ENCODE measurements at regions not wholly inside any gene's neighbourhood (a gene's known extent, or its start where the extent isn't known, plus 50 kb on each side); places are given as distances from the start of the nearest gene placed in this dataset.

DNA sequence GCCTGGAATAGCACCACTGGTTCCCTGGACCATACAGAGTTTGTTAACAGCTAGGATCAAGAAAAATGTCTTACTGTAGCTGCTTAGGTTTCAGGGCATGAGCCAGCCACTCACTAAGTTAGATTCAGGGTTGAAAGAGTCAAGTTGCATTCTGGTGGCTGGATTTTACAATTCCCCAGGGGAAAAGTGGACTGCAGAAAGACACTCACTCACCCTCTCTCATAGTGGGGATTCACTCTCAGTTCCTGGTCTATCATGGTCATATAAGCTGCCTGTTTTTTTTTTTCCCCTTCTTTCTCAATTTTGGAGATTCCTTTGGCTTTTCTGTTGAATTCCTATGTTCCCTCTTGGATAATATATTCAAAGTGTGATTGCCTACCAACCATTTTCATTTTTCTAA lies 744.2 kb upstream of the GRIA3 start:
- no peak for DNase-seq

DNA sequence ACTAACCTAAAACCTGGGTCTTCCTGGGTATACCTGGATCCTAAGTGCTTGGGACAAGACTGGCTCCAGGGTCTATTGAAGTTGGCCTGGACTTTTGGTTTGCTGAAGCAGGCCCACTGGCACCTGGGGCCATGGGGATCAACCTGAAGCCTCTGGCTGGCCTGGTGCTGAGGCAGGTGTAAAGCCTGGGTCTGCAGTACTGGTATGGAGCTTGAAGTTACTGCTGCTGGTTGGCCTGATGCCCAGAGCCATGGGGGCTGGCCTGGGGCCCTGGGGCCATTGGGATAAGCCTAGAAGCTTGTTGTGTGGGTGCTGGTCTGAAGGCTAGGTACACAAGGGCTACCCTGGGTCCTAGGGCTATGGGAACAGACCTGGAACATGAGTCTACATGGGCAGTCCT lies 743.2 kb upstream of the GRIA3 start:
- DNase-seq: no peak

DNA sequence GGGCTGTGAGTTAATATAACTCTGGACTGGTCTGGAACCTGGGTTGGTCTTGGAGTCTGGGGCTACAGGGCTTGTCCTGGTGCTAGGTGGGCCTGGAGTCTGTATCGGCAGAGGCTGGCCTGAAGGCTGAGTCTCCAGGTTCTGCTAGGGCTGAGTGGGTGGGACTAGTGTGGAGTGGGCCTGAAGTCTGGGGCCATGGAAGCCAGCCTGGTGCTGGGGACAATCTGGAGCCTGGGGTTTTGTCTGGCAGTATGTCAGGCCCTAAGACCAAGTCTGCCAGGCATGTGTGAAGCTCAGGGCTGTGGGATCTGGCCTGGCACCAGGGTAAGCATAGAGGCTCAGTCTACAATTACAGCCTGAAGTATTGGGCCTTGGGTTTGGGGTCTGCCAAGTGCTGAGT lies 742.6 kb upstream of the GRIA3 start:
- no peak for DNase-seq

DNA sequence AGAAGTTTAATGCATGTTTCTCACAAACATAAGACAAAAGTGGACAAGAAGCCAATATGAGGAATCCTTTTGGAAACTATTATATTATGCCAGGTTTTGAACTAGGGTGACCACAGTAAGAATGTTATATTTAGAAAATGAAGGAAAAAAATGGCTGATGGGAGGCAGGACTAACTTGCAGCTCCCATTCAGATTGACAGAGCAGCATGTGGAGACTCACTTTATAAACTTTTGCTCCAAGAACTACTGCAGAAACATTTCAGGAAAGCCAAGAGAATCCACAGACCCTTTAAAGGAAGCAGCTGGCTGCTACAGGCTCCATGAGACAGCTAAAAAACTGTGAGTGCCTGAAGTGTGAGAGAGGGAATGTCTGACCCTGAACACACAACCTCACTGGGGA lies 738.6 kb upstream of the GRIA3 start:
- DNase-seq: no peak

DNA sequence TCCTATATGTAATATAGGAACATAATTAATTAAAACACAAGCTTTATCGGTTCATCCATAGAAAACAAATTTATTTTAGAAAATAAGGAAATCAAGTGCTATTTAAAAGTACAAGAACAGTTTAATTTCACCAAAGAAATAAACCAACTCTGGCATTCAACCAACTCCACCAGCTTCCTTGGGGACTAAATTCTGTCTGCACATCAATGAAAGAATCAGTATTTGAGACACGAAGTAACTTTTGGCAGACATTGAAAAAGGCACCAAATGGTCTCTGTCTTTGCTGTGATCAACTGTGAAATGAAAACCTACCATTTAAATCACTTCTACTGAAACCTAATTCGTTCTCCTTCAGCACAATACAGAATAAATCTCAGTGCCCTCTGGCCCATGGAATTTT lies 719.7 kb upstream of the GRIA3 start:
- no peak for DNase-seq

DNA sequence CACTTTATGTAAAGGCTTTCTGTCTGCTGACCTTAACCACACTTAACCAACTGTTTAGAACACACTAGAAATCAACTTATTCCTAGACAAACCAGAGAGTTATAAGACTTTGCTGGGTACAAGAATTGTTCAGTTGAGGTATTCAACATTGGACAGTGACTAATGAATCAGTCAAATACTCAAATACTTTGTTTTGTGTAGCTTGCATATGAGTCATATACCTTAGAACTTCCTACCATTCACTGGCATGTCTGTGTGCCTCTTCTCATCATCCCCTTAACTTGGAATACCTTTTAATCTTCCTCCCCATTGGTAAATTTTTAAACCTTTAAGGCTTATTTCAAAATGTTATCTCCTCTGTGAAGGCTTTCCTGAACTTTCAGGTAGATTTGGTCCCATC lies 708.8 kb upstream of the GRIA3 start:
- DNase-seq: no peak

DNA sequence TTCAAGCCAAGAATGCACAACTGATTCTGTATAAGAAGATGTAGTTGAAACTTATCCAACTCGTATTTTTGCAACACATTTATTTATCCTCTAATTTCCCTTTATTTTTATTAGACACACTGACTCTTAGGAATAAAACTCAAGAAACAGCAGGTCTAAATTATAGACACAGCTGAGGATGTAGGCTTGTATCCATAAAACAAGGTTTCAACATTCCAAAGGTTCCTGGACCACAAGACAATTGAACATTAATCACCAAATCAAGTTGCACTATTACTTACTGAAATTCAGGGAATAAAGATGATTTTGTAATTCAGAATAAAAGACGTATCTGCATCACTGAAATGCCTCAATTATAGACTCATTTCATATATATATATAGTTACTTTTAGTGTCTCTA lies 683.5 kb upstream of the GRIA3 start:
- no peak for DNase-seq

DNA sequence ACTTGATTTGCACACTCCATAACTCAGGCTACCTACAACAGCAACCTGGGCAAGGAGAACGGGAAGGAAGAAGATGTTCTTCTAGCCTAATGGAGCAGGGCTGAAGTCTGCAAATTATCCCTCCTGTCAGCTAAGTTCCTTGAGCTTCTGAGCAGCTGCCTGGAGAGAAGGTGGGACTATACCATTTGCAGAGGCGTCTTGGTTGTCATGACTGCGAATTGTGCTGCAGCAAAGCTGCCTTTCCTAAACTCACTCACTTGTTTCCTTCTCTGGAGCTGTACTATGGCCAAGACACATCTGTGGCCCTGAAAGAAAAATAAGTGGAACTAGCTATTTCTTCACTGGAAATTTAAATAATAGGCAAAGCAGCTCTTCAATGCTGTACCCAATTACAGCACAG lies 682.4 kb upstream of the GRIA3 start:
- no peak for DNase-seq

DNA sequence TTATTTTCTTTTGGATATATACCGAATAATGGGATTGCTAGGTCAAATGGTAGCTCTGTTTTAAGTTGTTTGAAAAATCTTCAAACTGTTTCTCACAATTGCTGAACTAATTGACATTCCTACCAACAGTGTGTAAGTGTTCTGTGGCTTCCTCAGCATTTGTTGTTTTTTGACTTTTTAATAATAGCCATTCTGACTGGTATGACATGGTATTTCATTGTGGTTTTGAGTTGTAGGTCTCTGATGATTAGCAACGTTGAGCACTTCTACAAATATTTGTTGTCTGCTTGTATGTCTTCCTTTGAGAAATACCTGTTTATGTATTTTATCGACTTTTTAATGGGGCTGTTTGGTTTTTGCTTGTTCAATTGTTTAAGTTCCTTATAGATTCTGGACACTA lies 680.1 kb upstream of the GRIA3 start:
- DNase-seq: peak; percentile 84

DNA sequence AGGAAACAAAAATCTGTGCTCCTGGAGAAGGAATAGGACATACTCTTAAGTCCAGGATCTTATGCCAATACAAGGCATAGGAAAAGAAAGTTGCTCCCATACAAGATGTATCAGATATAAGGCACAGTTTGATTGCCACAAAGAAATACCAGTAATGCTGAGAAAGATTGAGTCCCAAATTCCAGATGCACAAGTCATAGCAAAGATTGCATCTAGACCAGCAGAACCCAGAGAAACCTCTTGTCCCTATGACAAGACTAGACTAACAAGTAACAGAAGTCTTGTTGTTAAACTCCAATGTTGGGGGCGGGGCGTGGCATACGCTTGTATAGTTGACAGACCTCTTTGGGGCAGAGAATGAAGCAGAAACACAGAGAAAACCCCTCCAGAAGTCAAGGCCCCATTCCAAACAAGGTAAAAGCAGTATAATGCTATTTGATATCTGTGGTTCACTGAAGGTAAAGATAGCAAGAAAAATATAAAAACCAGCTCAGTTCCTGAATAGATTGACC lies 671.5 kb upstream of the GRIA3 start:
- DNase-seq: no peak

DNA sequence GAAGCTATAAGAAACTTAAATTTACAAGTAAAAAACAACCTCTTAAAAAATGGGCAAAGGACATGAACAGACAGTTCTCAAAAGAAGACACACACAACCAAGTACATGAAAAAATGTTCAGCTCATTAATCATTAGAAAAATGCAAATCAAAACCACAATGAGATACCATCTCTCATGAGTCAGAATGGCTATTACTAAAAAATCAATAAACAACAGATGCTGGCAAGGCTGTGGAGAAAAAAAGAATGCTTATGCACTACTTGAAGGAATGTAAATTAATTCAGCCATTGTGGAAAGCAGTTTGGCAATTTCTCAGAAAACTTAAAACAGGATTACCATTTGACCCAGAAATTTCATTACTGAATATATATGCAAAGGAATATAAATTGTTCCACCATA lies 666.3 kb upstream of the GRIA3 start:
- no peak for DNase-seq

DNA sequence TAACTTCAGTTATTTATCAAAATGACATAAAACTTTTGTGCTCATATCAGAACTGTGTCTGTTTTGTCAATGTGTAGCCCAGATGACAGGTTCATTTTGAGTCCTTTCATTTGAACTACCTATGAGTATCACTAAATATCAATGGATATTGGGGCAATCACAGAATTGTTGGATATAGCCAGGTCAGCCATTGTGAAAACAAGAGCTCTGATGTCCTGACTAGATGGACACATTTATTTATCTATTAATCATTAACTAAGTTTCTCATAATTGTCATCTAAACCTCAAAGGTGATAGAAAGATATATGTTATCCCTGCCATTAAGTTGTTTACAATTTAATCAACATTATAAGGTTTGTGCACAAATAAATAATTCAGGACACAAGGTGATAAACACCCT lies 638.3 kb upstream of the GRIA3 start:
- no peak for DNase-seq

DNA sequence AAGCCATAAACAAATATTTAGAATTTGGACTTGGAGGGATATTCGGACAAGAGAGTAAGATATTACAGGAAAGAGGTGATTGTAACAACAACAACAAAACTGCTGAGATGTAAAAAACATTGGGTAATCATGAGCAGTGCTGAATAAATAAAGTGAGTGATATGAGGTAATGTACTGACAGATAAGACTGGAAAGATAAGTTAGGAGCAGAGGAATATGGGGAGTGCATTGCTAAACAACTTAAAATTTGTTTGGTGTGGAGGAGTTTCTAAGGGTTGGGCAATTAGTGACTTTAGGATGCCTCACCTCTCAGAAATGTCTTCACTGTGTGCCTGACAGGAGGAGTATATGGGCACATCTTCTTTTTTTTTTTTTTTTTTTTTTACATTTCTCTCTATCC lies 637.8 kb upstream of the GRIA3 start:
- no peak for DNase-seq

DNA sequence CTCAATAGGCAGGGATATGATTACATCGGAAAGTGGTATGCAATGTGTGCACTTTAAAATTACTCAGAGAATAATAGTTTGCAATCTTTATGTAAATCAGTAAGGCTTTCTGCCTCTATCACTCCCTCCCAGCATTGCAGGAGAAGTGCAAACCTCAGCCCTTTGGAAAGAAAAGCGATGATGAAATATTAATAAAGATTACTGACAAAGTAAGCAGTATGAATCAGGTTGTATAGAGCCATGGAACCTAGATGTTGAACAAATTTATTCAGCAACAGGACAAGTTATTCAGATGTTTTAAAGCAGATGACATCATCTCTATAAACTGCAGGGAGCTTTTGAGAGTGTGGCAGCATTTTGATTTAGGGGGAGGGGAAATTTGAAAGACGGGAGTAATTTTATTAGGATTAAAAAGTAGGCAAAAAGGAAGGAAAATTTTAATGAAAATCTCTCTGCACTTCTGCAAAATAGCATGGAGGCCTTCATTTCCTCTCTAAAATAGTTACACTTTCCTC lies 631.7 kb upstream of the GRIA3 start:
- DNase-seq: no peak

DNA sequence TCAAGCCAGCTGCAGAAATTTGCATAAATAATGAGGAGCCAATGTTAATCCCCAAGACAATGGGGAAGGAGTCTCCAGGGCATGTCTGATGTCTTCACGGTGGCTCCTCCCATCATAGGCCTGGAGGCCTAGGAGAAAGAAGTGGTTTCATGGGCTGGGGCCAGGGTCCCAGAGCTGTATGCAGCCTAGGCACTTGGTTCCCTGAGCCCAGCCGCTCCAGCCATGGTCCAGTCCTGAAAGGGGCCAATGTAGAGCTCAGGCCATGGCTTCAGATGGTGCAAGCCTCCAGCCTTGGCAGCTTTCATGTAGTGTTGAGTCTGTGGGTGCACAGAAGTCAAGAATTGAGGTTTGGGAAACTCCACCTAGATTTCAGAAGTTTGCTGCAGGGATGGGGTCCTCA lies 628.2 kb upstream of the GRIA3 start:
- DNase-seq: no peak

DNA sequence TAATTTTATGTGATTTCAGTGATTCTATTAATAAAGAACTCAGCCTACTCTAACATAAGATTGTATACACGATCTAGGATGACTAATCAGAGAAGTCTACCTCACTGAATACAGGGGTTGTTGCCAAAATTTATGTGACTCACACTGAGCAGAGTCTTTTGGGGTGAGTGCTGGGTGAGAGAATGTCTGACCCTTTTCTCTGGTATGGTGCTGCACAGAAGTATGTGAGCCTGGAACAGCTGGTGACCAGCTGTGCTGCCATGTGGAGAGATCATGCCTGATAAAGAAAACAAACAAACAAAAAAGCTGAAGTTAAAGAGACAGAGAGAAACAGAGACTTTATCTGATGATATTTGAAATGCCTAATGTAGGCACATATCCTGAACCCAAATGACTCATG lies 618.1 kb upstream of the GRIA3 start:
- DNase-seq: no peak

DNA sequence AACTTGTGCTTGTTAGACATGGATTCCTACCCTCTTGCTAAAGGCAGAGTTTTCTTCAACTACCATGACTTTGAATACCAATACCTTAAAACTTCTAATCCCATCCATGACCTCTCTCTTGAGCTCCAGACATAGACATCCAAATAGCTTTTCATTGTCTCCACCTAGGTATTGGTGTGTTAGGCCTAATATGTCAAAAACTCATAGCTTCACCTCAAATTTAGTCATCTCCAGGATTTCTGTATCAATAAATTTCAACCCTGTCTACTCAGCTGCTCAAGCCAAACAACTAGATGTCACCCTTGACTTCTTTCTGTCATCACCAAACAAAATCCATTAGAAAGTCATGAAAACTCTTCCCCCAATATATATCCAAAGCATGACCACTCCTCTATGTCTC lies 617.7 kb upstream of the GRIA3 start:
- no peak for DNase-seq

DNA sequence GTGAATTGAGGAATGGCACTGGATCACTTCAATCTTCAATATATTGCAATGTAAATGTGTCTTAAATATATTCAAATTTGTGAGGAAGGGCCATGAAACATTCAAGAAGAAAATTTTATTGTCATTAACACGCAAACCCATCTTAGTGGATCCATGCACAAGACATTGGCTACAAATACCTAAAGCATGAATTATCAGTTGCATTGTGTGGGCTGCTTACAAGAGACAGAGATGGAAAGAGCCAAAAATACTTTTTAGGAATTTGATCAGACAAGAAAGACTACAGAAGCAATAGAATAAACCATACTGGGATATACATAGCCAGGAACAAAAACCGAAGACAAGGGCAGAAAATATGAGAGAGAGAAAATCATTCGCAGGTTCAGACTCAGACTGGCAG lies 616.2 kb upstream of the GRIA3 start:
- no peak for DNase-seq

DNA sequence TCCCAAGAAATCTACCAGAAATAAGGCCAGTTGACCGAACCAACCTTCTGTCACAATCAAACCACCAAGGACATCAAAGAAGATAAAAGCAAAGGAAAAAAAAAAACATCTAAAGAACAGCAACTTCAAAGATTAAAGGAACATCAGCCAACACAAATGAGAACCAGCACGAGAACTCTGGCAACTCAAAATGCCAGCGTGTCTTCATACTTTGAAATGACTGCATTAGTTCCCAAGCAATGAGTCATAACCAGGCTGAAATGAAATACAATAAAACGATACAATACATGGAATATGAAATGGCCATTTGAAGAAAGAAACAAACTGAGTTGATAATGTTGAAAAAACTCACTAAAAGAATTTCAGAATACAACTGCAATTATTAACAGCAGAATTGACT lies 611.6 kb upstream of the GRIA3 start:
- DNase-seq: no peak

DNA sequence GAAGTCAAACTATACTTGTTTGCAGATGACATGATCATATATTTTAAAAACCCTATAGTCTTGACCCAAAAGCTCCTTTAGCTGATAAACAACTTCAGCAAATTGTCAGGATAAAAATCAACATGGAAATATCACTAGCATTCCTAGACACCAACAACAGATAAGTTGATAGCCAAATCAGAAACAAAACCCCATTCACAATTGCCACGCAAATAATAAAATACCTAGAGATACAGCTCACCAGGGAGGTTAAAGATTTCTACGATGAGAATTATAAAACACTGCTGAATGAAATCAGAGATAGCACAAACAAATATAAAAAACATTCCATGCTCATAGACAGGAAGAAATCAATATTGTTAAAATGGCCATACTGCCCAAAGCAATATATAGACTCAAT lies 605.0 kb upstream of the GRIA3 start:
- no peak for DNase-seq

DNA sequence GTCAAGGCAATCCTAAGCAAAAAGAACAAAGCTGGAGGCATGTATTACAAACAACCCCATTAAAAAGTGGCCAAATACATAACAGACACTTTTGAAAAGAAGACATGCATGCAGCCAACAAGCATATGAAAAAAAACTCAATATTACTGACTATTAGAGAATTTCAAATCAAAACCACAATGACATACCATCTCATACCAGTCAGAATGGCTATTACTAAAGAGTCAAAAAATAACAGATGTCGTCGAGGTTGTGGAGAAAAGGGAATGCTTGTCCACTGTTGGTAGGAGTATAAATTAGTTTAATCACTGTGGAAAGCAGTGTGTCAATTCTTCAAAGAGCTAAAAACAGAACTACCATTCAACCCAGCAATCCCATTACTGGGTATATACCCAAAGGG lies 604.6 kb upstream of the GRIA3 start:
- no peak for DNase-seq

DNA sequence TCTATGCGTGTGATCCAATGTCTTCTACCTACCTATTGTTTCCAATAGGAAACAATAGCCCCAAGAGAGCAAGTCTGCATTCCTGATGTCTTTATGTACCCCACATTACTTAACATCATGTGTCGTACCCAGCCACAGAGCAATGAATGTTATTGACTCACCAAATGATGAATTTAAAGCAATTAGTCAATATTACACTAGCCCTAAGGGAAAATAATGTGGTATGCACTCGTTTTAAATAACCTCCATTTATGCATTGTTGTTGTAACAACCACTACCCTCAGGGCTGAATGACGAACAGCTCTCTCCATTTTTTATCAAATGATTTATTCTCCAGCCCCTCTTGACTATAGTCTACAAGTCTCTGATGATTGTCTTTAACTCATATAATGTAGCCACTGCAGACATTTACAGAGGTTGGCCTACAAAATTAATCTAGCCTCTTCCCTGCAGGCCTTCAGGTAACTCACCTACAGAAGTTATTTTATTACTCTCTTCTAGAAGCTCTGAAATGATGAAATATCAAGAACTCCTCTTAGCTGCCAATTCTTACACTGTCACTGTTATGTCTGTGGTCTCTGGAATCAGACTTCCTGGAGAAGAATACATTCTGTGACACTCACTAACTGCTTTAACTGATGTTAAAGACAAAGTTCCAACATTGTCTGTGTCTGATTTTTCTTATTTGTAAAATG lies 601.7 kb upstream of the GRIA3 start:
- no peak for DNase-seq

DNA sequence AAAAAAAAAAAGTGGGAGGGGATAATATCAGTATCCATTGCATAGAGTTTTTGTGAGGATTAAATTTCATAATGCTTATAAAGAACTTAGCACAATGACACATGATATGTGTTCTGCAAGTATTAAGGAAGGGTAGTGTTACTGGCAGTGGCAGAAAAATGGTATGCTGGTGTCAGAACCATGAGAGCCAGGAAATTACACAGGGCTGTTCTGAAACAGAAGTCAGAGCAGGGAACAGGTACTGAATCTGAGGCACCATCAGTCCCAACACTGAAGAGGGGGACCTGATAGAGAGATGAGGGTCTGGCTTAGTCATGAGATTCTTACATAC lies 601.1 kb upstream of the GRIA3 start:
- DNase-seq: no peak

DNA sequence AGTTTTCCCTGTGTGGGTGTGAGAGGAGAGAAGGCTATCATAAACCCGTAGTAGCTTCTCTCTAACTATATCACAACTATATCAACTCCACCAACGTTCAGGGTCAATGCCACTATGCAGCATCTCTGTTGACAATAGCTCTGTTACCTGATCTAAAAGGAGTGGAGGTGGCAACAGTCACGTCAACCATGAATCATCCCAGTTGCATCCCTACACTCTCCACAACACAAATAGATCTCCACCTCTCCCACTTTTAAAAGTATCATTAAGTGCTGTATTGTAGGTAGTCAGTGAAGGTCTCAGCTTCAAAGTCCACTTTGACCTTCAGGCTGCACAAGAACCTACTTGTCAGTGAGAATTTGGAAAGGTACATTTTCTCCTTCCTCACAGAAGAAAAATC lies 600.5 kb upstream of the GRIA3 start:
- no peak for DNase-seq

DNA sequence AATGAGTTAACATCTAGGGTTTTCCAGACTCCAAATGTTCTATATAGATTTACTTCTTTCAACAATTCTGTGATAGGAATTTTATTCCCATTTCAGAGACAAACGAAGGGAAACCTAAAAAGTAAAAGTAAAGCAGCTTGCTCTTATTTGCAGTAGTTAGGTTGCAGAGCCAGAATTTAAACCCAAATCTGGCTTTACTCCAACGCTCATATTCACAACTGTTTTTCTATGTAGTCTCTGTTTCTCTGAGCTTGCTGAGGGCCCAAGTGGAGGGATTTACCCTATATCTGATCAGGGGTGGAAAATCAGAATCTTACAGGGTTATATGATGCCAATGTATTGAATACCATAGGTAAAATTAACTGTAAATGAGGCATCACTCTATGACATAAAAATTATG lies 599.1 kb upstream of the GRIA3 start:
- DNase-seq: no peak

DNA sequence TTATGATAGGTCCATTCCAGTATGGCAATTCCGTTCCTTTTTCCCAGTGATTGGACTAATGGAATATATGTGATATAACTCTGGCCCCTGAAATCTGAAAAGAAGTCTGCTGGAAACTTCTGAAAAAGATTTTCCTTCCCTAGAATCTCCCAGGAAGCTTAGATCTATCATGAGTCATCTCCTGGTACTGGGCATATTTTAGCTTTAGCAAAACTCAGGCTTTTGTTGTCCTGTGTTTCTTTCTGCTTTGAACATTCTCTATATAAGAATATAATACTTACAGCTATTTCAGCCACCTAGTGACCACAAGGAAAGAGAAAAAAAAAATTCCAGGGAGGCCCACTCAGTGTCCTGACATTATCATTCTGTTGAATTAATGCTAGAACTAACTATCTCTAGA lies 597.2 kb upstream of the GRIA3 start:
- DNase-seq: no peak
